ENCODE measurements at regions not wholly inside any gene's neighbourhood (a gene's known extent, or its start where the extent isn't known, plus 50 kb on each side); places are given as distances from the start of the nearest gene placed in this dataset.
A peak's percentile ranks its signal among the peaks of the same experiment; 100 is the strongest.

DNA sequence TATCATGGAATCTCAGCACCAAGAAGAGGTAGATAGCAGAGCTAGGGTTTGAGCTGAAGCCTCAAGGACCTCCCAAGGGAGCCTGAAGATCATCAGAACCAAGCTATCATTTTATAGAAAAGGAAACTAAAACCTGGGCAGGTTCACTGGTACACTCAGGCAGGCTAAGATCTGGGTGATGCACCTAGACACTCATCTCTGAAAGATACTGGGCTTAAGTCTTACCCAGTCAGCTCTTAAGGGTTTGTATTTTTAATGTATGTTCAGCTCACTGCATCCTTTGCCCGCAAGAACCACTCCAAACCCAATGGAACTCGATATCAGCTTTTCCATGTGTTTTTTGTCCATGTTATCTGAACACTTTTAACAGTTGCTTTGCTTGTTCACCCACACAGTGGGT is 78.0 kb upstream of the SLC22A16 start:
- WGBS = 91% methylated on average over 2 of the region's 2 CpGs
- no peaks in the 10 kb centered on the region for H3K27me3 ChIP-seq
- peaks cover 0 to 7% (median 0%) of the 10 kb centered on the region in 4 donors for H3K9me3 ChIP-seq
- no peak overlapping the region for H3K4me3 ChIP-seq
- H3K27ac ChIP-seq (replicated peaks in 1 of 4) = peak overlapping the region in 1 of 4 donors; percentile 19
- TF ChIP-seq POLR2AphosphoS5 (IDR thresholded peaks at IDR 0.05) = no peak
- no peak for TF ChIP-seq CTCF (IDR thresholded peaks at IDR 0.05)
- TF ChIP-seq EP300 (IDR thresholded peaks at IDR 0.05) = no peak
- no peak for TF ChIP-seq POLR2A (IDR thresholded peaks at IDR 0.05; ENCODE audit: low read depth)
- H3K36me3 ChIP-seq = no peaks in the 10 kb centered on the region
- no peak for DNase-seq (ENCODE audit: extremely low spot score)
- H3K4me1 ChIP-seq = no peaks in the 10 kb centered on the region
- intact Hi-C loops (cut with DNase I) = no loop called here

DNA sequence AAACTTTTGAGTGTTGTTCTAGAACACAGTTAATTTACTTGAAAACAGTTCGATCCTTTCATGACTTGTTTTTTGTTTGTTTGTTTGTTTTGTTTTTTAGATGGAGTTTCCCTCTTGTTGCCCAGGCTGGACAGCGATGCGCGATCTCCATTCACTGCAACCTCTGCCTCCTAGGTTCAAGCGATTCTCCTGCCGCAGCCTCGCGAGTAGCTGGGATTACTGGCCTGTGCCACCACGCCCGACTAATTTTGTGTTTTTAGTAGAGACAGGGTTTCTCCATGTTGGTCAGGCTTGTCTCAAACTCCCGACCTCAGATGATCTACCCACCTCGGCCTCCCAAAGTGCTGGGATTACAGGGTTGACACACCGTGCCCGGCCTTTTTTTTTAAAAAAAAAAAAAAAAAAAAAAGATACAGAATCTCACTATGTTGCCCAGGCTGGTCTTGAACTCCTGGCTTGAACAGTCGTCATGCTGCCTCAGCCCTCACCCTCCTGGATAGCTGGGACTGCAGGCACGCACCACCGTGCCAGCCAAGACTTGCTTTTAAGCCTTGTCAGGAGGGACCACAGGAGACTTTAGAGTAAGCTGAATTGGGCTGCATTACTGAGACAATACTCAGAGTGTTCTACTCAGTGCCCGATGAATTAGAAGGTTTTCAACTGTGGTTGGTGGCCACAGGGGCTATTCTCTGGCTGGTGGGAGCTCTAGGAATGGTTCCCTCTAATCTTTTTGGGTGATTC is 76.7 kb upstream of the SLC22A16 start:
- Histone ChIP-seq H3K27ac (replicated peaks in 1 of 4) (no peak overlapping the region), H3K9me3 (peaks cover 0 to 7% (median 0%) of the 10 kb centered on the region in 4 donors), H3K4me1 (no peaks in the 10 kb centered on the region), H3K36me3 (no peaks in the 10 kb centered on the region), H3K4me3 (no peak overlapping the region), H3K27me3 (no peaks in the 10 kb centered on the region)
- intact Hi-C loops (cut with DNase I) = no loop called here
- no peak for TF ChIP-seq EP300 (IDR thresholded peaks at IDR 0.05)
- no peak for TF ChIP-seq POLR2A (IDR thresholded peaks at IDR 0.05; ENCODE audit: low read depth)
- TF ChIP-seq CTCF (IDR thresholded peaks at IDR 0.05) = no peak
- no peak for TF ChIP-seq POLR2AphosphoS5 (IDR thresholded peaks at IDR 0.05)
- DNase-seq (ENCODE audit: extremely low spot score) = no peak
- WGBS = 93% methylated on average over 18 of the region's 18 CpGs

DNA sequence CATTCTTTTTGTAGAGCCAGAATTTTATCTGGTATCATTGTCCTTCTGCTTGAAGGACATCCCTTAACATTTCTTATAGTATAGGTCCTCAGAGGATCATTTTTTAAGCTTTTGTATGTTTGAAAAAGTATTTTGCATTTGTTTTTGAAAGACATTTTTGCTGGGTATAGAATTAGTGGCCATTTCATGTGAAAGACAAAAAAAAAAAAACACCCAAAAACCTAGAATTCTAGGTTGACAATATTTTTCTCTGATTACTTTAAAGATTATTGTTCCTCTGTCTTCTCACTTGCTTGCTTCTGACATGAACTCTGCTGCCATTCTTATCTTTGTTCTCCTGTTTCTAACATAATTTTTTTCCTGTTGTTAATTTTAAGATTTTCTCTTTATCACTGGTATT is 75.7 kb upstream of the SLC22A16 start:
- intact Hi-C loops (cut with DNase I) = no loop called here

DNA sequence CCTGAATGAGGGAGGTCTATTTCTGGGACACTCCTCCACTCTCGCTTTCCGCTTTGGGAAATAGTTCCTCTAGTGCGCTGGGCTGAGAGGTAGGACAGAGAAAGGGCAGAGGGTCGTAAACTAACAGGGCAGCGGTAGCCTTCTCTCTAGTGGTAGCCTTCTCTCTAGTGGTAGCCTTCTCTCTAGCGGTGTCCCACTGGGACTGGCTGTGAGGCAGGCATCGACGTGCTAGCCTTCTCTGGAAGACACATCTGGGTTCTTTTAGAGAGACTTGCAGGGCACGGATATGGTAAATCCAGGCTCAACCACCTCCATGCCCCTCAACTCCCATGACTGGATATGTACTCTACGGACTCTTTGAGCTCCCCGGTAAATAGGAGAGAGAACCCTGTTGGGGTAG is 74.7 kb upstream of the SLC22A16 start:
- 88% methylated on average over 11 of the region's 11 CpGs for WGBS
- H3K4me3 ChIP-seq = no peak overlapping the region
- peaks cover 0 to 7% (median 0%) of the 10 kb centered on the region in 4 donors for H3K9me3 ChIP-seq
- no peaks in the 10 kb centered on the region for H3K4me1 ChIP-seq
- no peaks in the 10 kb centered on the region for H3K36me3 ChIP-seq
- DNase-seq (ENCODE audit: extremely low spot score) = no peak
- intact Hi-C loops (cut with DNase I) = no loop called here
- H3K27ac ChIP-seq (replicated peaks in 1 of 4) = no peak overlapping the region
- no peaks in the 10 kb centered on the region for H3K27me3 ChIP-seq
- TF ChIP-seq EP300 (IDR thresholded peaks at IDR 0.05) = no peak
- no peak for TF ChIP-seq POLR2AphosphoS5 (IDR thresholded peaks at IDR 0.05)
- TF ChIP-seq CTCF (IDR thresholded peaks at IDR 0.05) = no peak

More for the DNA sequence above, 75.7 kb upstream of the SLC22A16 start:
- TF ChIP-seq POLR2A (IDR thresholded peaks at IDR 0.05; ENCODE audit: low read depth) (no peak), POLR2AphosphoS5 (IDR thresholded peaks at IDR 0.05) (no peak), EP300 (IDR thresholded peaks at IDR 0.05) (no peak), CTCF (IDR thresholded peaks at IDR 0.05) (no peak)
- H3K27ac ChIP-seq (replicated peaks in 1 of 4) = no peak overlapping the region
- H3K36me3 ChIP-seq = no peaks in the 10 kb centered on the region
- no peaks in the 10 kb centered on the region for H3K4me1 ChIP-seq
- H3K9me3 ChIP-seq = peaks cover 0 to 7% (median 0%) of the 10 kb centered on the region in 4 donors
- H3K4me3 ChIP-seq = no peak overlapping the region
- no peaks in the 10 kb centered on the region for H3K27me3 ChIP-seq
- DNase-seq (ENCODE audit: extremely low spot score) = no peak

DNA sequence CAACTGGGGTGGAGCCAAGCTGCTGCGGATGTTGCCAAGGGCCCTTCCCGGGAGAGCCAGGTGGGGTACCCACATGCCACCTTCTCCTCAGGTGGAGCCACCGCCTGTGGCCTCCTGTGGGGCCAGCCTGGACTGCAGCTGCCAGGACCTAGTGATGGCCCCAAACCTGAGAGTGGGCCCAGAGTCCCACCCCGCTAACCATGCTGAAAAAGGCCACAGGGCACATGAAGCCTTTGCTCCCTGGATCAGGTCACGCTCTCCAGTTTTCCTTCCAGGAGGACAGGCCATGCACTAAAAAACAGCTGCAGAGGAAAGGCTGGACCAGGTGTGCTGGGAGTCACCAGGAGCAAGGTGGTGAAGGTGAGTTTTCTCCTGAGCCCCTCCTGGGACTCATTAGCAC is 73.9 kb upstream of the SLC22A16 start:
- TF ChIP-seq POLR2AphosphoS5 (IDR thresholded peaks at IDR 0.05) = no peak
- TF ChIP-seq POLR2A (IDR thresholded peaks at IDR 0.05; ENCODE audit: low read depth) = no peak
- intact Hi-C loops (cut with DNase I) = no loop called here
- Histone ChIP-seq H3K4me1 (no peaks in the 10 kb centered on the region), H3K4me3 (no peak overlapping the region), H3K27ac (replicated peaks in 1 of 4) (no peak overlapping the region), H3K9me3 (peaks cover 0 to 7% (median under 1%) of the 10 kb centered on the region in 4 donors), H3K36me3 (no peaks in the 10 kb centered on the region), H3K27me3 (no peaks in the 10 kb centered on the region)
- no peak for DNase-seq (ENCODE audit: extremely low spot score)
- WGBS = 85% methylated on average over 5 of the region's 5 CpGs

All from esophagus muscularis mucosa (tissue), 4 donors.